ENCODE measurements at regions not wholly inside any gene's neighbourhood (a gene's known extent, or its start where the extent isn't known, plus 50 kb on each side); places are given as distances from the start of the nearest gene placed in this dataset.

DNA sequence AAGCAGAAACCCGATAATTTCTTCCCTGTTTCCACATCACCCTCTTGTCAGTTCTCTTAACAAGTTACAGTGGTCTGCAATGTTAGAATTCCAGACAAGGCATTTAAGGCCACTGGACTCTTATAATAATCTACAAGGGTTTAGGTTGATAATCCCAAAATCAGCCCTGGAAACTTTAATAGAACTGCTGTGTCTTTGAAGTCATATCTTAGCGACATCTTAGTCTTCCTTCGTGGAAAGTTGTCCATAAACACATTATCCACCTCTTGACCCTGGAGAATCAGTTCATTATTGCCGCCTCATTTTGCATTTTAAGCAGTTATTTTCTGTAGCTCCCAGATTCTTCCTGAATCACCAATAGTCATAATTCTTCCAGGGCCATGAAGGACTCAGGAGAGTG lies 108.6 kb upstream of the PLCB4 start:
- H3K4me2 ChIP-seq (ENCODE audit: low read depth, low read length) = no peak overlapping the region
- no peaks in the 10 kb centered on the region for H3K9me2 ChIP-seq (replicated peaks; ENCODE audit: insufficient read depth, low read length)
- no peaks in the 10 kb centered on the region for H3K27me3 ChIP-seq (replicated peaks; ENCODE audit: insufficient read depth, low read length)
- DNase-seq = no peak
- H2AFZ ChIP-seq (ENCODE audit: low read length) = no peak overlapping the region
- TF ChIP-seq EZH2phosphoT487 (IDR thresholded peaks at IDR 0.05; ENCODE audit: low read length) (no peak), EZH2 (optimal IDR thresholded peaks at IDR 0.05; ENCODE audit: low read depth, low read length) (no peak), CTCF (IDR thresholded peaks at IDR 0.05; ENCODE audit: low read length) (no peak)
- H3K9me3 ChIP-seq (replicated peaks; ENCODE audit: insufficient read depth, low read length) = no peaks in the 10 kb centered on the region
- H3K27ac ChIP-seq (ENCODE audit: low read length) = no peak overlapping the region
- H3K9ac ChIP-seq (ENCODE audit: low read length) = no peak overlapping the region
- H3K4me1 ChIP-seq (ENCODE audit: low read length) = no peaks in the 10 kb centered on the region
- no peaks in the 10 kb centered on the region for H3K36me3 ChIP-seq (replicated peaks; ENCODE audit: insufficient read depth, low read length)
- H3K4me3 ChIP-seq (ENCODE audit: low read length) = no peak overlapping the region
- no peaks in the 10 kb centered on the region for H4K20me1 ChIP-seq (ENCODE audit: insufficient read depth, low read length)
- H3F3A ChIP-seq (ENCODE audit: insufficient read depth, low read length) = no peaks in the 10 kb centered on the region
- no peaks in the 10 kb centered on the region for H3K79me2 ChIP-seq (ENCODE audit: low read length)

DNA sequence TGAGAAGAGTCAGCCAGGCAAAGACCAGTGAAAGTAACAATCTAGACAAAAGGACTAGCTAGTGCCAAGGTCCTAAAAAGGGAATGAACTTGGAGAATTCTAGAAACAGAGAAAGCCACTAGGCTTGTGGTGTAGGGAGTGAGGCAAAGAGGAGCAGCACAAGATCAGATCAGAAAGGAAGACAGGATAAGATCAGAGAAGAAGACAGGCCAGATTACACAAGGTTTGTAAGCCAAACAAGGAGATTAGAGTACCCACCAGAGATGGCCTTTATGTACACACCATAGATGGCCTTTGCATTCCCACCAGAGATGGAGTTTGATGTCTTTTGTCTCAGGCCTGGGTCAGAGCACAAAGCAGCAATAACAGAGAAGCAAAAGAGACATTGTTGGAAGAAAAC lies 105.6 kb upstream of the PLCB4 start:
- no peak overlapping the region for H2AFZ ChIP-seq (ENCODE audit: low read length)
- no peaks in the 10 kb centered on the region for H3K27me3 ChIP-seq (replicated peaks; ENCODE audit: insufficient read depth, low read length)
- H3K4me3 ChIP-seq (ENCODE audit: low read length) = no peak overlapping the region
- H3K9me2 ChIP-seq (replicated peaks; ENCODE audit: insufficient read depth, low read length) = no peaks in the 10 kb centered on the region
- TF ChIP-seq EZH2 (optimal IDR thresholded peaks at IDR 0.05; ENCODE audit: low read depth, low read length) (no peak), CTCF (IDR thresholded peaks at IDR 0.05; ENCODE audit: low read length) (no peak), EZH2phosphoT487 (IDR thresholded peaks at IDR 0.05; ENCODE audit: low read length) (no peak)
- no peaks in the 10 kb centered on the region for H3F3A ChIP-seq (ENCODE audit: insufficient read depth, low read length)
- H4K20me1 ChIP-seq (ENCODE audit: insufficient read depth, low read length) = no peaks in the 10 kb centered on the region
- no peak overlapping the region for H3K27ac ChIP-seq (ENCODE audit: low read length)
- H3K4me2 ChIP-seq (ENCODE audit: low read depth, low read length) = no peak overlapping the region
- no peaks in the 10 kb centered on the region for H3K36me3 ChIP-seq (replicated peaks; ENCODE audit: insufficient read depth, low read length)
- H3K9ac ChIP-seq (ENCODE audit: low read length) = no peak overlapping the region
- DNase-seq = no peak
- H3K4me1 ChIP-seq (ENCODE audit: low read length) = no peaks in the 10 kb centered on the region
- H3K9me3 ChIP-seq (replicated peaks; ENCODE audit: insufficient read depth, low read length) = no peaks in the 10 kb centered on the region
- no peaks in the 10 kb centered on the region for H3K79me2 ChIP-seq (ENCODE audit: low read length)

- Histone ChIP-seq H3K9me2 (replicated peaks; ENCODE audit: insufficient read depth, low read length) (no peaks in the 10 kb centered on the region), H3K4me3 (ENCODE audit: low read length) (no peak overlapping the region), H3K4me2 (ENCODE audit: low read depth, low read length) (no peak overlapping the region), H3K9me3 (replicated peaks; ENCODE audit: insufficient read depth, low read length) (no peaks in the 10 kb centered on the region), H4K20me1 (ENCODE audit: insufficient read depth, low read length) (no peaks in the 10 kb centered on the region), H3K9ac (ENCODE audit: low read length) (no peak overlapping the region), H3K27me3 (replicated peaks; ENCODE audit: insufficient read depth, low read length) (no peaks in the 10 kb centered on the region), H3F3A (ENCODE audit: insufficient read depth, low read length) (no peaks in the 10 kb centered on the region), H3K4me1 (ENCODE audit: low read length) (no peaks in the 10 kb centered on the region), H3K27ac (ENCODE audit: low read length) (no peak overlapping the region), H3K36me3 (replicated peaks; ENCODE audit: insufficient read depth, low read length) (no peaks in the 10 kb centered on the region), H2AFZ (ENCODE audit: low read length) (no peak overlapping the region), H3K79me2 (ENCODE audit: low read length) (no peaks in the 10 kb centered on the region)
- TF ChIP-seq EZH2 (optimal IDR thresholded peaks at IDR 0.05; ENCODE audit: low read depth, low read length) (no peak), CTCF (IDR thresholded peaks at IDR 0.05; ENCODE audit: low read length) (no peak), EZH2phosphoT487 (IDR thresholded peaks at IDR 0.05; ENCODE audit: low read length) (no peak)
- DNase-seq = no peak
Measured at GRCh38 chr20:8964959-8965562, 103.8 kb upstream of the PLCB4 start.
